ENCODE measurements at regions not wholly inside any gene's neighbourhood (a gene's known extent, or its start where the extent isn't known, plus 50 kb on each side); places are given as distances from the start of the nearest gene placed in this dataset.
"Not testable (repeated sequence)": the region's sequence is repeated elsewhere in the genome, so short reads cannot be mapped to it uniquely, and the experiment has no call there.

DNA sequence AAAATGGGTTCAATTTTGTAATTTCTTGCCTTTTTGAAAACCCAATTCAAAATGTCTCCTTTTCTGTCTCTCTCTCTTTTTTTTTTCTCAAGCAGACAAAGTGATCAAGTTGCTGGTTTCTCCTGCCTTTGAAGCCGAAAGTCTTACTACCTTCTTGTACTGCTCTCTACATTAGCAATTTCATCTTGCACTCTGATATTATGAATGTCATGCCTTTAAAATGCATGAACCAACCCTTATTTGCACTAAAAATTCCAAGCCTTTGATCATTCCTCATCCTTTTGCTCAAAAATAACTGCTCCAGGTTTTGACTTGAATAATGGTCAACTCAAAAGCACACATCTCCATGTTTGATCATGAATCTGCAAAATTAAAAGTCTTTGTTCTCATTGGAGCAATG is 125.2 kb downstream of the CETN3 start:
- no peak for DNase-seq

DNA sequence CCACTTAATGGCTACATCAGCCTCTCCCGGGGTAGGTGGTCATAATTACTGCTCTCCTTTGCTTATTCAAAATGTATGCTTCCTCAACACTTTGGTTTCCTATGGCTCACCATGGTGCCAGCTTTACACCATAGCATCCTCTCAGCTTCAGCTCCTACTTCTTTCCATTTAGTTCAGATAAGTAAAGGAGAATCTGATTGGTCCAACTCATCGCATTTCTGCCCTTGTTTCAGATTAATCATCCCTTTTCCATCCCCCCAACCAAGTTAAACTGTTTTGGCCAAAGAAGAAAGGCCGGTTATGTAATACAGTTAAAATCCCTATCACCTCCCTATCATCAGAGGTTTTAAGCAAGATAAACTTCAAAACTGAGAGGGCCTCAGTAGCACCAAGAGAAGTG is 130.5 kb downstream of the CETN3 start:
- no peak for DNase-seq

DNA sequence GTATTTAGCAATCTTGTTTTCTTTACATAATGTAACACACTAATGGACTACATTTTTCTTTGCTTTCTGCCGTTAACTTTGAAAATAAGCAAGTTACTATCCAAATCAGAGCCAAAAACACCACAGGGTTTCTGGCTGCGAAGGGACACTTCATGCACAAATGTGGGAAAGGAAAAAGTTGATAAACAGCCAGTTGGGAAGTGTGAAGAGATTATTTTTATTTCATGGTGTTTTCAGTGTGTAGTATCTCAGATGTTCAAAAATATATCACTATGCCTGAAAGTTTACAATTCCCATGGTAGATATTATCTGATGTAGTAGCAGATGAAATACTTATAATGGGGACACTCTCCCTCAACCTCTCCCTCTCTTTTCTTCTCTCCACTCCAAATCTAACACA is 135.3 kb downstream of the CETN3 start:
- DNase-seq: no peak

DNA sequence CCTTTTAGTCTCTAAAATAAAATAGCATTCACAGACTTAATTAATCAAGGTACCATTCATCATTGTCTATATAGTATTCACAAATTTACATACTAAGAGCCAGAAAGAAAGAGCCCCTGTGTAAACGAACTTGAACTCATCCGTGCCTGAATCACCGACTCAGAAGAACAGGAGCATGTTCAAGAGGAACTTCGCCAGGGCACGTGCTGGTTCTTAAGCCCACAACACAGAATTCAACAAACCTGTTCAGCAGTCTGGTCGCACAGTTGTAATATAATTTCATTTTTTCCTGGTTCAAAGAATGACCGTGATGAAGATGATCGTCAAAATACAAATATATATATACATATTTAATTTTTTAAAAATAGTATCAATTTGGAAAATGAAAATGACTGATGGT is 141.9 kb downstream of the CETN3 start:
- DNase-seq: no peak

DNA sequence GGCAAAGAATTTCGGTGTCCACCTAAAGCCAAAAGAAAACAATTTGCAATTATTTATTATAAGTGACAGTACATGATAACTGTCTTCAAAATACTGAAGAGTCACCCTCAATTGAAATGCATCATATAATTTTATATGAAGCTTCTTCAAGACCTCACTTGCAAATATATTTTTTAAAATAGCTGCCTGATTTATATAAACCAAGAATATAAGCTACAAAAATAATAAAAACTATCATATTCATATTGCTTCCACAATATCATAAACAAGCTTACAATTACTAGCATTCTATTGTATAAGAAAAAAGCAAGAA is 144.1 kb downstream of the CETN3 start:
- DNase-seq: no peak

DNA sequence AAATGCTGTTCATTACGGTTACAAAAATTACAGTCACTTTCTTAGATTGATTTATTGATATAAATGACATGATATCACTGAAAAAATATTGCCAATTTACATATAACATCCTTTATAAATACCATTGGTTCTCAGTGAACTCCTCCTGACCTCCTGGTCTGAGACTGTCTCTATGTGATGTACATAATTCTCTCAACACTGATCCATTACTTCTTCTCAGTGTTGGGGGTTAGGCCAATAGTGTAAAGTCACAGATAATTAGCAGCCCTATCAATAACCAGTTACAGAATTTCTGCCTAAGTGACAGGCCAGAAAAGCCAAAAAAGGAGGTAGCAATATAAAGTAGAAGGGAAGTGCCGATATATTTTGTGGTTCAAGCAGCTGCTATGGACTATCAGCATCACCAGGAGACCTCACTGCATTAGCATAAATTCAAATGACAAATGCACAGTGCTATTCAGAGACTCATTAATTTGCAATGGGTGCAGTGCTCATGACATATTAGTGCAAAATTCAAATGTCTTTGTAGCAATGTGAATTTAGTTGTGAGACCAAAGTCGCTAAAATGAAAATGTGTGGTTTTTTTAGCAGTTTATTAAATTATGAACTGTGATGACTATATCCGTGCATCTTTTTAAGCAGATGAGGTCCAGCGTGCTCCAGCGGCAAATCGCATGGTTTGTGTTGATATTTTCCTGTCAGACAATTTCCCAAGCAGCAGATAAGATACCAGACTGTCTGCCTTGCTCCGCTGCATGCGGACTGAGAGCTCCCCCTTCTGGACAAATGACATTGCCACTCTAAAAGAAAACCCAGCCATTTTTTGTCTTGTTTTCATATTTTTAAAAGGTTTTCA is 144.6 kb downstream of the CETN3 start:
- DNase-seq: peak; percentile 62

DNA sequence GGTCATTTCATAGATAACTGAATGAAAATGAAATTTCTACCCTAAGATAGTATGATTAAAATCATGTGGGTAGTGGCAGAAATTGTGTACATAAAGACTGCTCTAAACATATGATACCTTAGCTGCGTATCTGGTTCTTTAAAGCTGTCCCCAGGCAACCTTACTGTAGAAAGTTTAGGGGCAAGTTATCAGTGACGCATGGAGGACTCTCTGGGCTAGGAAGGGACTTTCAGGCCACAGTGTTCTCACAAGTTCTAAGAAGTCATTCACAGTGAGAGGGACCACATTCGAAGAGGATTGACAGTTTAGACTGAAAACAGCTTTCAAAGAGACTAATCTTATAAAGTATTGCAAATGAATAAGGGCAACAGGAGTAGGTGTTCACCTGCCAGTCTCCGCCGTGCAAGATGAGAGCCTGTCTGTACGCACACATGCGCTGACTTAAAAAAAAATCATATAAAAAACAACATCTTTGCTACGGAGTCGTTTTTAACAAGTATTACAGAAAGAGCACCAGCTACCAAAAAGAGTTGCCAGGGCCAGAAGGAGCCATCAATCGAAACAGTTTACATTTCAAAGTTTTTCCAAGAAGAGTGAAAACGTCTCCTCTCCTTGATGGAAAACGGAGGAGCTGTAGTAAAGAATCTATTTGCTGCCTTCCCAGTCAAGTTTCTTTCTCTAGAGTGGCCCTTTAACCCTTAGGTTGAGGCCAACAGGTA is 146.3 kb downstream of the CETN3 start:
- DNase-seq: no peak

DNA sequence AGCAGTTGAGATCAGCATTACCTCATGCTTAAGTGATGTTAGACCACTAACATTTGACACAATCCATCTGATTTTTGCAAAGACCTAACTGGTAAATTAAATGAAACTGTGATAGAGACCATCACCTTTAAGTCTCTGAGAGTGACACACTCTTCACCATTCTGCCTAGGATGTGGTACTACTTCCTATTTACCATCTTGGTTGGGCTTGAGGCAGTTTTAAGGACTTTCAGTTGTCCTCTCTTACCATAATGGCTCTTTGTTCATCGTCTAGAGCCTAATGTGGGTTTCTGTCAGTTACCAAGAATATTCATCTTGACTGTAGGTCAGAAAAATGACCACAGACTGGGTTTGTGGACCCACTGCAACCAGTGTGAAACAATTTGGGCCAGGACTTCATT is 158.1 kb downstream of the CETN3 start:
- no peak for DNase-seq

DNA sequence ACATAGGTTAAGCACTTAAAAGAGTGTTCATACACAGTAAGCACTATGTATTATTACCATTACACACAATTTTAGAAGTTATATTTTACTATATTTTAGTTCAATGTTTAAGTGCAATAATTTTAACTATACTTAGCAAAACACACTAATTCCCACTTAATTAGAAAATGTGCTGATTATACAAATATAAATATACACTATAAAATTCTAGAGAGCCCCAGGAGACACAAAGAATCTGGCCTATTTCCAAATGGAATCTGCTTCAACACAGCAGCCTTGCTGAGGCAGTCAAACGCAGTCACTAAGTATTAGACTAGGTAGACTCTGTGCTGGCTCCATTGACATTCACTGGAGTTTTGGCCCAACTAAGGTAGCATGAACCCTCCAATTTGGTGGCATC is 160.9 kb downstream of the CETN3 start:
- no peak for DNase-seq

DNA sequence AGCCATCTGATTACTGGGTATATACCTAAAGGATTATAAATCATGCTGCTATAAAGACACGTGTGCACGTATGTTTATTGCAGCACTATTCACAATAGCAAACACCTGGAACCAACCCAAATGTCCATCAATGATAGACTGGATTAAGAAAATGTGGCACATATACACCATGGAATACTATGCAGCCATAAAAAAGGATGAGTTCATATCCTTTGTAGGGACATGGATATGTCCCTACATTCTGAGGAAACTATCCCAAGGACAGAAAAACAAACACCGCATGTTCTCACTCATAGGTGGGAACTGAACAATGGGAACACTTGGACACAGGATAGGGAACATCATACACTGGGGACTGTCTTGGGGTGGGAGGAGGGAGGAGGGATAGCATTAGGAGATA is 165.7 kb downstream of the CETN3 start:
- not testable (repeated sequence) for DNase-seq

DNA sequence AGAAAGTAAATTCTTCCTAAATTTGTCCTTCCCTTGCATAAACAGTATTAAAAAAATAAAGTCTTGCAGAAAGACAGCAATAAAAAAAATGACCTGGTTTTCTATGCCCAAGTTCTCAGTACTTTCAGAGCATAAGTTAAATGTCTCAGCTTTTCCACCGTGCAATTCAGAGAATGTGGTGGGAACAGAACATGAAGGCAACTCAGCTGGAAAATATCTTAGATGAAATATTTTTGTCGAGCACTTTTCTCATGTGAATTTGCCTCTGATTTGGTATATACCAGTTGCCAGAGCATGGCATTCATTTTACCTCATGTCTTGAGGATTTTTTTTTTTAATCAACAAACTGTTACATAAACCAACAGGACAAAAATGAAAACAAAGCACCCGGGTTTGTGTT is 176.1 kb downstream of the CETN3 start:
- DNase-seq: no peak

DNA sequence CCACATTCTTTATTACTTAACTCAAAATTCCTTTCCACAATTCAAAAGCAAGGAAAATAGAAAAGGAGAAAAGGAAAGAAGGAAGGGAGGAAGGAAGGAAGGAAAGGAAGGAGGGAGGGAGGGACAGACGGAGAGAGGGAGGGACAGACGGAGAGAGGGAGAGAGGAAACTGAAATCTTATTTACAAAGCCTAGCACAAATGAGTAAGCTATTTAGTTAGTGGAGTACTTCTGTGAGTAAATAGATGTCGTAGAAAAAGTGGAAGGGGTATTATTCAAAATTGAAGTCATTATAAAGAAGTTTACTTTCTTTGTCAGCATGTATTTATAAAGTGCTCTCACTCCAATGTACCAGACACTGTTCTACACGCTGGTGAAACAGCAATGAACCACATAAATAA is 177.9 kb downstream of the CETN3 start:
- DNase-seq: no peak

DNA sequence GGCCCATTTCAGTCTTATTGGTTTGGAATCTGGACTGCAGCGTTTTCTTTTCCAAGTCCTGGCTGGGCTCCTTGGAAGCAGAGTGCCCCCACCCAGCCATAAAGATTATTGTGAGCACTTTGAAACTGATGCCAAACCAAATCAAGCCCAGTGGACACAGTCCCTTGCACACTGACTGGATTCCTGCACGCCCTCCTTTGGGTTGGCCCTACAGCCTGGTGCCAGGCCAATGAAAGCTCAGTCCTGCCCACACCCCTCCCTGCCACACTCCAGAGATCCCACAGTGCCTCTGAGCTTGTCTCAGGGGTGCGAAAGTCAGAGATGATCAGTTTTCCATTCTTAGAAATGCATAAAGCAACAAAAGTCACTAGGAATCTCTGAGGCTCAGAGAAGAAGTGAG is 181.9 kb downstream of the CETN3 start:
- DNase-seq: no peak

DNA sequence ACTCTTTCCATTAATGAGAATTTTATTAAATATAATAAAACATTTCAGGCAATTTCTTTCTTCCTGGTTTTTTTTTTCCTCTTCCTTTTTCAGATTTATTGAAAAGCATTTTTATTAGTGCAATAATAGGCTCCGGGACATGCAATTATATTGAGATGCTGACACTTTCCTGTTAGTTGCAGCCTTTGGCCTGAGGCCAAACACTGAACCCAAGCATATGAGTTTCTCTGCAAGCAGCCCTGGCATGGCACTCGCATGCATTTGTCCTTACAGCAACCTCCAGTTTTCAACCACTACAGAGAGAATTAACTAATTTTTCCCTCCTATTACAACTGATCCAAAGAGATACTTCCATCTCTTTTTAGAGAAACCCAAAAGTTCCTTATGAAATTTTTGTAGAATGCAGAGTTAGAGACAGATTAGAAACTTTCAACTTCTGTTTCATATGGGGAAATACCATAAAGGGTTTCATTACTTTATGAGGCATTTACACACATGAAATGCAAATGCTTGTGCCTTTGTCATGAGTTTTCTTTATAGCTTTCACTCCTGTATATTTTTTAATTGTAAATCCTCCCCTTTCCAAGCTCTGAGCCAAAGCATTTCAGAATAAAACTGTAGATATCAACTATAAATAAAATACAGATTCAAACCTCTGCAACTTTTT is 183.0 kb downstream of the CETN3 start:
- DNase-seq: no peak

DNA sequence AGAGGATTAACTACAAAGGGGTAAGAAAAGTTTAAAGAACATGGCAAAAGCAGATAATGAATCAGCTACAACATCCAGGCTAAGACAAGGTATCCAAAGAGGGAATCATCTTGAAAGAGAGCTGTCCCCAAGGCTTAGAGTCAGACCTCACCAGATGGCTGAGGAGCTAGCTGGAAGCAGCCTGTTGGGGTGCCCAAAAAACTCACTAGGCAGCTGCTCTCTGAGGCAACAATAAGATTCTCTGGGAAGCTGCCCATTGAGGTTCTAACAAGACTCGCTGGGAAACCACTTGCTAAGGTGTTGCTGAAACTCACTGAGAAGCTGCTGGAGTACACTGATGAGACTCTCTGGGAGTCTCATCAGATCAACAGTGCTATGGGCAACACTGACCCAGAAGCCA is 185.2 kb downstream of the CETN3 start:
- no peak for DNase-seq

DNA sequence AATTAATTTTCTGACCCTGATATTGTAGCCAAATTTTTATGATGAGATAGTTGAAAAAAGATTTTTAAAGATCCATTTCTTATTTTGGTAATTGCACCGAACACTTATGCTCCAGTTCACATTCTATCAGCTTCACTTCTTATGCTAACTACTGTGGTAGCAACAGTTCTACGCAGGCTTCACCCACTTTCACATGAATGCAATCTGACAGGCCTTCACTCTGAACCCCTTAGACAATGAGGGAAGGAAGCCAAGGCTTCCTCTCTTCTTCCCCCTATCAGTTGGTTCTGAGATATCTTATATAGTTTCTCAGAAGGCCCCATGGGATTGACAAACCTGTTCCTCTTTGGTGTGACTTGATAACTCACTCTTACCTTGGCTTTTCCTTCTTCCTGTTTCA is 185.8 kb downstream of the CETN3 start:
- DNase-seq: no peak

DNA sequence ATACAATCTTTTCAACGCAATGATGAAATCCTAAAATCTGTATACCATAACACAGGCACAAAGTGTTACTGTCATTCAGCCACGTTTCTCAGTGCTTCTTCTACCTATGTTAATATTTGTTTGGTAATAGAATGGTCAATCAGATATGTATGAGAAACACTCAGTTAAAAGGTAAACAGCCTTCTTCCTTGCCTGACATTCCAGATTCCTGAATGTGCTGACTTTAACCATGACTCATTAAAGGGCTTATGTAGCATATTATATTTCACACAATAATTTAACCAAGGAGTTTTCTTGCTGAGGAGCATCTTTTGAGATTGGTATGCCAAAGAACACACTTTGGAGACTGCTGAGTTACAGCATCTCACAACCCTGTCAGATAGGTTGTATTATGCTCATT is 187.6 kb downstream of the CETN3 start:
- no peak for DNase-seq

DNA sequence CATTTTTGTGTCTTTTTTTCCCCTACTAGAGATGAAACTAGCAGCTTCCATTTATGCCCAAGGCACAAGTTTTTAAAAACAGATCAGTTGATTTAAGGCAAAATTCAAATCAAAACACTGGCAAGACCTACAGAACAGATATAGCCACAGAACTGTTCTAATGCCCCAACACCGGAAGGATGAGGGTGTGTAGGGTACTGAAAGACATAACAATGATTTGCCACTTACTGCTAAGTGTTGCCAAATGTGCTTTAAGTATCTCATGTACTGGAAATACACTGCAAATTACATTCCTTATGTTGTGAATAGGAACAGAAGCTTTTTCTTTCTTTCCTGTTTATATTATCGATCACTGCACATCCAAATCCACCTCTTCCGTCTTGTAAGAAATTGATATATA is 189.0 kb downstream of the CETN3 start:
- no peak for DNase-seq

DNA sequence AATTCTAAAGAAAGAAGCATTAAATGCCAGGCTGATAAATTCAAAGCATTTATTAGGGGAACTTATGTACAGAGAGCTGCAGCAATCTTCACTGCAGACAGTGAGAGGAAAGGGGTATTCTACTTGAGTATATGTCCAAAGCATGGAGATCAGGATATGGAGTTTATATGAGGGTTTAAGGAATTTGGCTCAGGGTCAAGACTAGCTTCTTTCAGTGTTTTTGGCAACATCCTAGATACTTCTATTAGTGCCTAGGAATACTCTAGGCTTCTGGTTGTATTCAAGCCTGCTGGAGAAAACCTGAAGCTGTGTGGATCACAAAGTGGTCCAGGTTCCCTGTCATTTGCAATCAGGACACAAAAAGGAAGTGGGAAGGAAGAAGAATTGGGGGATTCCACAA is 194.6 kb downstream of the CETN3 start:
- DNase-seq: no peak

DNA sequence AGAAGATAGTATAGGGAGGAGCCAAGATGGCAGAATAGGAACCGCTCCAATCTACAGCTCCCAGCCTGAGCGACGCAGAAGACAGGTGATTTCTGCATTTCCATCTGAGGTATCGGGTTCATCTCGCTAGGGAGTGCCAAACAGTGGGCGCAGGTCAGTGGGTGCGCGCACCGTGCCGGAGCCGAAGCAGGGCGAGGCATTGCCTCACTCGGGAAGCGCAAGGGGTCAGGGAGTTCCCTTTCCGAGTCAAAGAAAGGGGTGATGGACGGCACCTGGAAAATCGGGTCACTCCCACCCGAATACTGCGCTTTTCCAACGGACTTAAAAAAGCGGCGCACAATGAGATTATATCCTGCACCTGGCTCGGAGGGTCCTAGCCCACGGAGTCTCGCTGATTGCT is 201.2 kb downstream of the CETN3 start:
- DNase-seq: not testable (repeated sequence)

DNA sequence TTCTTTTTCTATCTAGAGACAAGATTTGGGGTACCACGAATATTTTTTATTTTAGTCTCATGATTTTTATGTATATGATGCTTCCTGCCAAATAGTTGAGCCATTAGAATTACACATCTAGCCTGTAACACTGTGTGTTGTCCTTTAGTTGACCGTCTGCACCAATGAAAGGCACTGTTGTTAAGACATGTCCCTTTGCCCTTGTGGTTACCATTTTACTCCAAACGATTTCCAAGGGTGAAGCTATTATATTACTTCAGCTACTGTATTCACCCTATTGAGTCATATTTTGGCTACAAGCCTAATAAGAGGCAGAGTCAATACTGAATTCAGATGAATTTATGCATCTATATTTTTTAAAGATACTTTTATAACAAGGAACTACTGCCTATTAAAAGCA is 207.6 kb downstream of the CETN3 start:
- no peak for DNase-seq

DNA sequence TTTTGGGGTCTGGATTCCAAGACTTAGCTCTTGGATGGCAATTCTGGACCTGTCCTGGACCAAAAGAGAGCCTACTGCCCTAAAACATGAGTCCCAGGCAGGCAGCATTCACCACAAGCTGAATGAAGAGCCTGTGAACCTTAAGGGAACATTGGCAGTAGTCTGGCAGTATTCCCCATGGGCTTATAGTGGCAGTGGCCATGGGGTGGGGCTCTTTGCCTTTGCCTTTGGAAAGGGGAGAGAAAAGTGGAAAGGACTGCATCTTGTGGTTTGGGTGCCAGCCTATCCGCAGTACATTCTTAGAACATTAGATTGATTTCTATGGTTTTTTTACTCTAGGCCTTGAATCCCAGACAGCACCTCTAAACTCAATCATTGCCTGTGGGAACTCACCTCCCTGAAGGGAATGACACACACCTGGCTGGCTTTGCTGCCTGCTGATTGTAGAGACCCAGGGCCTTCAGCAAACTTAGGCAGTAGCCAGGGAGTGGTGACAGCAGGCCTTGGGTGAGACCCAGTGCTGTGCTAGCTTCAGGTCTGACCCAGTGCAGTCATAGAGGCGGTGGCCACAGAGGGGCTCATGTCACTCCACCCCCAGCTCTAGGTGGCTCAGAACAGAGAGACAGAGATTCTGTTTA is 216.3 kb downstream of the CETN3 start:
- DNase-seq: no peak

DNA sequence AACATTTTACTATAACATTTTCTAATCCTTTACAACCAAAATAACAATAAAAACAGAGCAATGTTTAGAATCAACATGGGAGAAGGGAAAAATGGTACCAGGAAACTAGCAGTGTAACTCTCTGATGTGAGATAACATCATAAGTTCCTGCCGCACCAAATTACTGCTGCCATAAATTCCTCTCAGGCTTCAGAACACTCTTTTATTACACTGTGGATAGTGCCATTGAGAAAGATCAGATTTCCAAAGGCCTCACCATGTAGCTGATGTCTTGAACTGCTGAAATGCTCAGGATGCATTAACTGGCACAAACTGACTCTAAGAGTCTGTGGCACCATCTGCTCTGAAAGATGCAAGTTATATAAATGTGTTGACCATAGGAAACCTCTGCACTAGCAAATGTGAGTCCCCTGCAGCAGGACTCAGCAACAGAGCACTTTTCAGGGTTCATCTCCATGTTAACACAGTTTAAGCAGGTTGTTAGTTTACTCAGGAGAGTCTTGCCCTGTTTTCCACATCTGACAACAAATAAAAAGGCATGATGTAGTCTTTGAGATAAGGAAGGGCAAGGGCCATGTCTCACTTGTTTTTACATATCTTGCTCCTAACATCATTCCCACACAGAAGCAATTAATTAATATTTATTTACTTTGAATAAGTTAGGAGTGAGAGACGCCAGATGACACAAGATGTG is 218.1 kb downstream of the CETN3 start:
- no peak for DNase-seq
